ENCODE measurements at regions not wholly inside any gene's neighbourhood (a gene's known extent, or its start where the extent isn't known, plus 50 kb on each side); places are given as distances from the start of the nearest gene placed in this dataset.

GRCh38 chr3:178244733-178245709, 291.2 kb upstream of the KCNMB2 start:
- no peak for DNase-seq (ENCODE audit: low read depth, low spot score)
- in situ Hi-C loops (cut with HindIII; ENCODE audit: low sequenced_read_pairs): no loop called here
- no peak for TF ChIP-seq CTCF (IDR thresholded peaks at IDR 0.05; ENCODE audit: low read depth, low read length)

GRCh38 chr3:178246004-178246403, 290.2 kb upstream of the KCNMB2 start:
- no peak overlapping the region for H3K4me3 ChIP-seq (ENCODE audit: low read depth, low read length)
- TF ChIP-seq CTCF (IDR thresholded peaks at IDR 0.05; ENCODE audit: low read depth, low read length): no peak
- in situ Hi-C loops (cut with HindIII; ENCODE audit: low sequenced_read_pairs): no loop called here
- DNase-seq (ENCODE audit: low read depth, low spot score): no peak

More at GRCh38 chr3:178244733-178245709, 291.2 kb upstream of the KCNMB2 start:
- H3K4me3 ChIP-seq (ENCODE audit: low read depth, low read length): no peak overlapping the region

- no peak for TF ChIP-seq CTCF (IDR thresholded peaks at IDR 0.05; ENCODE audit: low read depth, low read length)
- peak; percentile 47 for DNase-seq (ENCODE audit: low read depth, low spot score)
- in situ Hi-C loops (cut with HindIII; ENCODE audit: low sequenced_read_pairs): no loop called here
- H3K4me3 ChIP-seq (ENCODE audit: low read depth, low read length): no peak overlapping the region
Measured at GRCh38 chr3:178255315-178255714, 280.9 kb upstream of the KCNMB2 start.

GRCh38 chr3:178257491-178257890, 278.7 kb upstream of the KCNMB2 start:
- H3K4me3 ChIP-seq (ENCODE audit: low read depth, low read length): no peak overlapping the region
- no peak for DNase-seq (ENCODE audit: low read depth, low spot score)
- in situ Hi-C loops (cut with HindIII; ENCODE audit: low sequenced_read_pairs): no loop called here
- TF ChIP-seq CTCF (IDR thresholded peaks at IDR 0.05; ENCODE audit: low read depth, low read length): no peak

GRCh38 chr3:178258121-178258520, 278.1 kb upstream of the KCNMB2 start:
- H3K4me3 ChIP-seq (ENCODE audit: low read depth, low read length): no peak overlapping the region
- in situ Hi-C loops (cut with HindIII; ENCODE audit: low sequenced_read_pairs): no loop called here
- DNase-seq (ENCODE audit: low read depth, low spot score): no peak
- no peak for TF ChIP-seq CTCF (IDR thresholded peaks at IDR 0.05; ENCODE audit: low read depth, low read length)

GRCh38 chr3:178259703-178260102, 276.5 kb upstream of the KCNMB2 start:
- no peak for TF ChIP-seq CTCF (IDR thresholded peaks at IDR 0.05; ENCODE audit: low read depth, low read length)
- H3K4me3 ChIP-seq (ENCODE audit: low read depth, low read length): no peak overlapping the region
- DNase-seq (ENCODE audit: low read depth, low spot score): no peak
- in situ Hi-C loops (cut with HindIII; ENCODE audit: low sequenced_read_pairs): no loop called here

Data from astrocyte of the spinal cord (primary cell).